GM23248 (cell line): ENCODE measurements at regions not wholly inside any gene's neighbourhood (a gene's known extent, or its start where the extent isn't known, plus 50 kb on each side); places are given as distances from the start of the nearest gene placed in this dataset.
"Not testable (repeated sequence)": the region's sequence is repeated elsewhere in the genome, so short reads cannot be mapped to it uniquely, and the experiment has no call there.

ENCODE experiments used
- DNase-seq: peaks from one replicate; pipeline ENCODE4 v3.0.0-alpha.2; 2015
- H2AFZ ChIP-seq: fragments of 200-600 bp; sonication (generic); 2 replicates; pipeline ENCODE4 v1.6.1; 2016; ENCODE audit warnings: antibody characterized with exemption
- H3F3A ChIP-seq: fragments of 200-600 bp; sonication (generic); 2 replicates; pipeline ENCODE4 v1.6.1; 2016; ENCODE audit warnings: mild to moderate bottlenecking, antibody characterized with exemption, mixed run types; ENCODE audit not compliant: insufficient read depth
- H3K27ac ChIP-seq: fragments of 200-600 bp; sonication (generic); 2 replicates; pipeline ENCODE4 v1.5.1; 2016; ENCODE audit warnings: mild to moderate bottlenecking
- H3K27me3 ChIP-seq: fragments of 200-600 bp; sonication (generic); replicated peaks from 2 replicates; pipeline ENCODE4 v1.6.1; 2016; ENCODE audit warnings: mild to moderate bottlenecking; ENCODE audit not compliant: insufficient read depth
- H3K36me3 ChIP-seq: fragments of 200-600 bp; sonication (generic); 2 replicates; pipeline ENCODE4 v1.6.1; 2016; ENCODE audit warnings: low read depth, mild to moderate bottlenecking
- H3K4me1 ChIP-seq: fragments of 200-600 bp; sonication (generic); 2 replicates; pipeline ENCODE4 v1.6.1; 2016; ENCODE audit warnings: mild to moderate bottlenecking; ENCODE audit not compliant: insufficient read depth
- H3K4me2 ChIP-seq: fragments of 200-600 bp; sonication (generic); one replicate; pipeline ENCODE4 v1.6.1; 2016; ENCODE audit warnings: mild to moderate bottlenecking; ENCODE audit not compliant: unreplicated experiment
- H3K4me3 ChIP-seq: fragments of 200-600 bp; sonication (generic); 2 replicates; pipeline ENCODE4 v1.5.1; 2016; ENCODE audit warnings: mild to moderate bottlenecking
- H3K79me2 ChIP-seq: fragments of 200-600 bp; sonication (generic); 2 replicates; pipeline ENCODE4 v1.6.1; 2016; ENCODE audit warnings: mild to moderate bottlenecking; ENCODE audit not compliant: insufficient read depth
- H3K9ac ChIP-seq: fragments of 200-600 bp; sonication (generic); 2 replicates; pipeline ENCODE4 v1.6.1; 2016; ENCODE audit warnings: mild to moderate bottlenecking
- H3K9me2 ChIP-seq: fragments of 200-600 bp; sonication (generic); 2 replicates; pipeline ENCODE4 v1.6.1; 2016; ENCODE audit warnings: mixed run types, mild to moderate bottlenecking, moderate library complexity; ENCODE audit not compliant: insufficient read depth
- H3K9me3 ChIP-seq: fragments of 200-600 bp; sonication (generic); one replicate; pipeline ENCODE4 v1.6.1; 2017; ENCODE audit warnings: low read depth
- H4K20me1 ChIP-seq: fragments of 200-600 bp; sonication (generic); 2 replicates; pipeline ENCODE4 v1.6.0; 2016; ENCODE audit not compliant: insufficient read depth
- EZH2 ChIP-seq: fragments of 200-600 bp; sonication (generic); IDR thresholded peaks from 2 replicates; pipeline ENCODE4 v1.6.1; 2018; ENCODE audit warnings: antibody characterized with exemption, mild to moderate bottlenecking; ENCODE audit not compliant: insufficient read depth, poor library complexity, severe bottlenecking
- EZH2phosphoT487 ChIP-seq: fragments of 200-600 bp; sonication (generic); IDR thresholded peaks from 2 replicates; pipeline ENCODE4 v1.6.1; 2018; ENCODE audit warnings: antibody characterized with exemption, moderate library complexity, mild to moderate bottlenecking, low read depth; ENCODE audit not compliant: insufficient read depth
- WGBS, 2 experiments: methylation state at CpG; one replicate each; pipeline ENCODE4 v1.1.6; 2015 to 2017; ENCODE audit warnings: low lambda C conversion rate in 2 of 2, low coverage in 1 of 2; ENCODE audit errors: missing lambda C conversion rate in 2 of 2; 5-methylcytosine and 5-hydroxymethylcytosine counted together
- in situ Hi-C: fragments of 300-500 bp; cut with MboI; formaldehyde crosslinking; loops from 2 replicates; pipeline ENCODE4 v1.15.0; 2020

DNA sequence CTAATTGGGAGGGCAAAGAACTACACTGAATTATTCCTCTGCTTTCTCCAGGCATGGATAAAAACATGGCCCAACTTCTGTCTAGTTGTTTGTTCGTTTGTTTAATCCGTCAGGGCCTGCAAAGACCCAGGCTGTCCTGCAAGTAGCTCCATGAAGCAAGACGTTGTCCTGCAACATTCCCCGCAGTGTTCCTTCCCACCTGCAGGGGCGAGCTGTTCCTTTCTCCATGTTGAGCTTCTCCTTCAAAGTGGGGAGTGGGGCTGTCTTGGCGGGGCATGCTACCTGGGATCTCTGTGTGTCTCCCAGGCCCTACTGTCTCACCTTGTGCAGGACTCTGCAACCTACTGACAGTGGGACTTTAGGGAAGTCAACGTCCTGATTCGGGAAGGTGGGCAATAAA, 264.0 kb upstream of the SMIM21 start:
- TF ChIP-seq EZH2: no peak
- no peak for TF ChIP-seq EZH2phosphoT487
- H3K9me3 ChIP-seq: no peaks in the 10 kb centered on the region
- no peaks in the 10 kb centered on the region; the same call in none of the 2 replicates for H3K27me3 ChIP-seq
- H3K4me1 ChIP-seq: no peaks in the 10 kb centered on the region
- no peak overlapping the region for H3K4me2 ChIP-seq
- no peak overlapping the region for H3K27ac ChIP-seq
- in situ Hi-C loops: no loop called here
- H3K79me2 ChIP-seq: no peaks in the 10 kb centered on the region
- no peaks in the 10 kb centered on the region for H3F3A ChIP-seq
- H3K9me2 ChIP-seq: no peaks in the 10 kb centered on the region
- no peaks in the 10 kb centered on the region for H3K36me3 ChIP-seq
- no peak overlapping the region for H3K9ac ChIP-seq
- H3K4me3 ChIP-seq: no peak overlapping the region
- H4K20me1 ChIP-seq: no peaks in the 10 kb centered on the region
- DNase-seq: no peak
- no peak overlapping the region for H2AFZ ChIP-seq
- WGBS, 2 experiments: 53 to 54% methylated on average over 8 of the region's 8 CpGs

- H3K79me2 ChIP-seq, H3K4me3 ChIP-seq, H3K9me3 ChIP-seq, in situ Hi-C loops, H3K27me3 ChIP-seq, DNase-seq, H3K4me1 ChIP-seq, H3K9me2 ChIP-seq, H2AFZ ChIP-seq, H3F3A ChIP-seq, H4K20me1 ChIP-seq, H3K36me3 ChIP-seq, H3K27ac ChIP-seq, H3K9ac ChIP-seq, H3K4me2 ChIP-seq: not testable (repeated sequence)
- WGBS, 2 experiments: 66% methylated on average over 3 of the region's 3 CpGs
These were observed 262.8 kb upstream of the SMIM21 start for GRCh38 chr18:75690283-75690682.

GRCh38 chr18:75687626-75688025, 260.1 kb upstream of the SMIM21 start:
- H3K79me2 ChIP-seq: no peaks in the 10 kb centered on the region
- no peak overlapping the region for H3K27ac ChIP-seq
- no peak overlapping the region for H3K4me2 ChIP-seq
- no peak for DNase-seq
- TF ChIP-seq EZH2 (no peak), EZH2phosphoT487 (no peak)
- no peaks in the 10 kb centered on the region for H3K4me1 ChIP-seq
- no peaks in the 10 kb centered on the region for H3K9me3 ChIP-seq
- in situ Hi-C loops: no loop called here
- no peak overlapping the region for H2AFZ ChIP-seq
- H3K4me3 ChIP-seq: no peak overlapping the region
- no peaks in the 10 kb centered on the region for H3K9me2 ChIP-seq
- no peaks in the 10 kb centered on the region; the same call in none of the 2 replicates for H3K27me3 ChIP-seq
- WGBS, 2 experiments: 27 to 33% methylated on average over 2 of the region's 2 CpGs
- H3K9ac ChIP-seq: no peak overlapping the region
- no peaks in the 10 kb centered on the region for H3K36me3 ChIP-seq
- no peaks in the 10 kb centered on the region for H4K20me1 ChIP-seq
- no peaks in the 10 kb centered on the region for H3F3A ChIP-seq

GRCh38 chr18:75683426-75683825, 255.9 kb upstream of the SMIM21 start:
- in situ Hi-C loops: no loop called here
- Histone ChIP-seq H3K4me1 (no peaks in the 10 kb centered on the region), H4K20me1 (no peaks in the 10 kb centered on the region), H2AFZ (no peak overlapping the region), H3K9ac (no peak overlapping the region), H3K9me2 (no peaks in the 10 kb centered on the region), H3K79me2 (no peaks in the 10 kb centered on the region), H3K4me2 (no peak overlapping the region), H3K9me3 (no peaks in the 10 kb centered on the region), H3F3A (no peaks in the 10 kb centered on the region), H3K27ac (no peak overlapping the region), H3K27me3 (no peaks in the 10 kb centered on the region; the same call in 1 of the 2 replicates), H3K36me3 (no peaks in the 10 kb centered on the region), H3K4me3 (no peak overlapping the region)
- WGBS, 2 experiments: 61 to 62% methylated on average over 8 of the region's 8 CpGs
- TF ChIP-seq EZH2phosphoT487 (no peak), EZH2 (no peak)
- no peak for DNase-seq

DNA sequence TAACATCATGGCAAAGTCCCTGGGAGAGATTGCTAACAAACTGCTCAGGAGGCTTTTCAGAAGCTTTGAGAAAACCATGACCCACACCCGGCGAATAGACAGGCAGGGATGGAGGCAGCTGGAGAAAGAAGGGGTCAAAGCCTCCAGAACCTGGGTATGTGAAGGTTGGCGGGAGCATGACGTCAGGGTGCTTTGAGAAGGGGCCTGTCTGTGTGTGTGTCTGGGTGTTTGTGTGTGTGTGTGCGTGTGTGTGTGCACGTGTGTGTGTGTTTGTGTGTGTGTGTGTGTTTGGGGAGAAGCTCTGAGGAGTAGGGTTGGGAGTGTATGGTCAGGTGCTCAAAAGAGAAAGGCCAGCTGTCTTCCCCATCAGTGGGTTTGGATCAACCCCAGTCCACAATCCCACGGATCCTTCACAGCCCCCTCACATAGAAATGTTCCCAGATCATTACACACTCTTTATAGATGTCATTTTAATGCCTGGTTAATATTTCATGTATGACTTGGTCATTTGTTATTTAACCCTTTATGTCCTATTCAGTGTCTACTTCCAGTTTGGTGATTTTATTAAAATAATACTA, 254.1 kb upstream of the SMIM21 start:
- H4K20me1 ChIP-seq: no peaks in the 10 kb centered on the region
- H3K9ac ChIP-seq: no peak overlapping the region
- H3K4me1 ChIP-seq: no peaks in the 10 kb centered on the region
- in situ Hi-C loops: no loop called here
- no peak overlapping the region for H3K27ac ChIP-seq
- H3K36me3 ChIP-seq: no peaks in the 10 kb centered on the region
- no peaks in the 10 kb centered on the region for H3K9me3 ChIP-seq
- no peak for DNase-seq
- H3K4me2 ChIP-seq: no peak overlapping the region
- TF ChIP-seq EZH2 (no peak), EZH2phosphoT487 (no peak)
- H3K4me3 ChIP-seq: no peak overlapping the region
- H3K9me2 ChIP-seq: no peaks in the 10 kb centered on the region
- H3K27me3 ChIP-seq: peaks cover 3% of the 10 kb centered on the region; the same call in 1 of the 2 replicates
- no peaks in the 10 kb centered on the region for H3F3A ChIP-seq
- no peaks in the 10 kb centered on the region for H3K79me2 ChIP-seq
- no peak overlapping the region for H2AFZ ChIP-seq
- WGBS, 2 experiments: 58 to 60% methylated on average over 7 of the region's 7 CpGs
